Colon (tissue), 2 donors: ENCODE measurements at regions not wholly inside any gene's neighbourhood (a gene's known extent, or its start where the extent isn't known, plus 50 kb on each side); places are given as distances from the start of the nearest gene placed in this dataset.

Experiments
- FAIRE-seq: peaks from 2 replicates; lab custom pipeline; 2012; peaks lifted over from hg19 to GRCh38; lab: Jason Lieb, UNC
- donor health status: control.
- donor health status: control.

DNA sequence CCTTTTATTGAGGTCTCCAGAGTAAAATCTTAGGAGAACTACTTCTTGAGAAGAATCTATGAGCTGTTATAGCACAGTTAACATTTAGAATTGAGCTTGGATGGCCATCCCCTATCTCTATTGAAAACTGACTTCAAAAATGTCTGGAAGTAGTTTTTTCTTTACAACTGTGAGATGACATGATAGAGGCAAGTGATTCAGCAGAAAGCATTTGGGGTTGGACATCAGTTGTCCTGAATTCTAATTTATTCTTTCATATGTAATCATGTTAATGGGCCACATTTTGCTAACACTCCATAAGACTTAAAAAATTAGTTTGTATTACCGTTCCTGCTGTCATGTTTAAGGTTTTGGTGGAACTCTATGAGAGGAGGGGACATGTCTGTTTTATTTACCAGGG is 237.0 kb upstream of the SLC14A2 start:
- FAIRE-seq = no peak

DNA sequence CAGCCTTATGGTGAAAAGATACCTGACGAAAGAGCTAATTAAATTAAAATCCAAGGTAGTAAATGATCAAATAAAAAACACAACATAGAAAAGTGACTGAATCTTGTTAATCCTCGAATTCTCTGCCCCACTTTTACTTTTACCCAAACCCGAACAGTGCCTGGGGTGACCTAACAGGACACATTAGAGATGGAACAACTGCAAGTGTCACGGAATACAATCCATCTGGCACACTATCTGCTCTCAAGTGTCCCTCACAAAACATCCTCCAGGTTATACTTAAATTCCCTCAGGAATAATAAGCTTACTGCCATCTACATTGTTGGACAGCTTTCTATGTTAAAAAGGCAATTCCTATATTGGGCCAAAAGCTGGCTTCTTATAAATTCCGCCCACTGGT is 236.3 kb upstream of the SLC14A2 start:
- FAIRE-seq = no peak

DNA sequence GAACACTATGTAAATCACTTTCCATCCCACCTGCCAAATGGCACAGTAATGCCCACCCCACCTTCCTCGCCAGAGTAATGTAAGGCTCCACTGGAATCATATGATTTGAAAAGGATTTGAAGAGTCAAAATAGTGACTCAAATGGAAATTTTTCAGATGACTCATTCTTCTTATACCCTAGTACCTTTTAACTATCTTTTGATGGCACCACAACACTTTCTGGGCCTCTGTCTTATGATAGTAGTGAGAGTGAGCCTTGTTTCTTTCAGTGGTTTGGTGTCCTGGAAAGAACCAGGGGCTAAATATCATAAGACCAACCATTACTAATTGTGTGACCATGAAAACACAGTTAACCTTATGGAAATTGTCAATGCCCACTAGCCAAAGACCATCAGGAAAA is 235.4 kb upstream of the SLC14A2 start:
- no peak for FAIRE-seq

DNA sequence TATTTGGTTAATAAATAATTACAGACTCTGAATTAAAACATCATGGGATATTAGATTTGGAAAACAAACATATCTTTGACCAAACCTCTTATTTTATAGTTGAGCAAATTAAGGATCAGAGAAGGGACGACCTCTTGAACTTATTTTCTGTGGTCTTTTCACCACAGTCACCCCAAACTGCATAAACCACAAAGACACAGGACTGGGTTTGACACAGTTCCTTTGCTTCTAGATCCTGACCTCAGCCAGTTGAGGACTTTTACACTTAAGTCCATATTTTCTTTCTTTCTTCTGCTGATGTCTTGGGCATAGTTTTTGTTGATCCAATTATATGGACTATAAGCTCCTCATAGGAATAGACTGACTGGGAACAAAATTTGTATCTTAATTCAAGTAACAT is 234.0 kb upstream of the SLC14A2 start:
- no peak for FAIRE-seq

DNA sequence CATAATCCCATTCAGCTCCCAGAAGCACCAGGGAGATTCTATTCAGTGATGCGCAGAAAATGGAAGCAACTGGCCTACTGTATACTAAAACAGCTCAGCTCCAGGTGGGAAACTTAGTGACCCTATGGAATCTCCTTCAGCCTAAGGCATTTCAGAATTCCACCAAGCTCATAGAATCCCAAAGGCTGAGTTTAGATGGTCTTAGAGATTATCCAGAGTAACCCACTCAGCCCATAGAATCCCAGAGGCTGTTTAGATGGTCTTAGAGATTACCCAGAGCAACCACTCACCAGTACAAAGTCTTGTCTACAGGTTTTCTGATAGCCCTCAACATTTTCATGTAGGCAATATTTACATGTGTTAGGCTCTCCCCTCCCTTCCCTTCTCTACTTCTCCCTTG is 232.0 kb upstream of the SLC14A2 start:
- FAIRE-seq = no peak

DNA sequence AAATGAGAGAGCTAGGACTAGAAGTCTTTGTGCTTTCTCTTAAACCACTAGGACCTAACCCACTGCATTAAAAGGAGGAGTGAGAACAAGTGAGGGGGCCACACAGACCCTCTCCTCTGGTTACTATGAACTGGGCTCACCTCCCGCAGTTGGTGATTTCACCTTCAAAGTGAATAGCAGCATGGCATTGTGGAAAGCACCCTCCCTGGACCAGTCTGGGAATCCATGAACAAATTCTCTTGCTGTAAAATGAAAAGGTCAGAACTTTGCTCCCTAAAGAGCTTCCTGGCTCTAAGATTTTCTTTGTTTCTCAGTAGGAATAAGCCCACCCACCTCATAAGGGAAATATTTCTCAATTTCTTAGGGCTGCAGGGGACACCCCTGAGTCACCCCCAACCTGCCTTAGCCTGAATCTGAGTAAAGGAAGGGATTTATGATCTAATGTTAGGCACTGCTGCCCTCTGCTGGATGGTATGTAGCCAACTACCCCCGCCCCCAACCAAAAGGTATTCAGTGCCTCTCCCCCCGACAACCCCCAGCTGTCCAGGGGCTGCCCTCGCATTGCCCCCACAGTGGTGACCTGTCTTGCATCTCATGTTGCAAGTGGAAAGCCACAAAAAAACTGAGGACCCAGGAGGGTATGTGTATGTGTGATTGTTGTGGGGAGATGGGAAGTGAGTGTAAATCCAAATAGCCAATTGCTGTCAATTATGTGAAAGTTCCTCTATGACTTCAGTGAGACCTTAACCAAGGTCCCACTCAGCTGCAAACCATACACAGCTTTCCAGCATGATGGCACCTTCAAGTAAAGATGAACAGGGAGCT is 230.9 kb upstream of the SLC14A2 start:
- no peak for FAIRE-seq

DNA sequence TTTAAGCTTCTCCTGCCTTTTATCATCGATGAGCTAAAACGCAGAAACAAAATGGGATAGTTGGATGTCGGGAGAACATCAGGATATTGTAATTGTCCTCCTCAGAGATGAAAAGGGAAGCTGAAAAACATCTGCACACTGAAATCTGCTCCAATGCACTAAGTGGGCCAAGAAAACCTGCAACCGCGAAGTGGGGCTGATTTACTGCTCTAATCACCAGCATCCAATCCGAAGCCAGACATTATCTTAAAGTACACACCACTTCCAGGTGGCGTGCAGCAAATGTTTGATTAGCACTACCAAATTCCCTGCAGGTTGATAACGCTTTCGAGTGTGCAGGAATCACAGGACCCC is 230.3 kb upstream of the SLC14A2 start:
- FAIRE-seq = no peak

DNA sequence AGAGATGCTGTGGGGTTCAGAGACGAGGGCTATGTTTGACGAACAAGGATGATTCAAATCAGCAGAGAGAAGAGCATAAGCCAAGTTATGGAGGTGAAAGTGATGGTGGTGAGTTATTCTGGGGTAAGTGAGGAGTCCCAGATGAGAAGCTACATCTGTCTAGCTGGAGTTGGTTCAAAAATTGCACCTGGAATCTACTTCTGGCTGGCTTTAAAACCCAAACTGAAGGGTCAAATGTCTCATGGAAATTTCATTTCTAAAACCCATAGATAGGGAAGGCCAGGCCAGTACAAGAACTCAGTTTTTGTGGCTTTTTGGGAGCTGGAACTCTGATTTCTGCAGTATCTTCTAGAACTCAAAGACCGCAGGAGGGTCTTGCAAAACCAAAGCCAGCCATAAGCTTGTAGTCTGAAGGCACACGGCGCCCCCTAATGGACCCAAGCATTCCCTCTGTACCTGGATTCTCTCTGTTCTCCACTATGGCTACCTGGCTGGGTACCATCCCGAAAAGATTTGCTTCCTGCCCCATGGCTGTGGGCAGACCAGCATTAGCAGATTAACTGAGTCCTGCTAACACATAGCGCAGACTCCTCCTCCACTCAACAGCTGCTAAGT is 229.1 kb upstream of the SLC14A2 start:
- no peak for FAIRE-seq

DNA sequence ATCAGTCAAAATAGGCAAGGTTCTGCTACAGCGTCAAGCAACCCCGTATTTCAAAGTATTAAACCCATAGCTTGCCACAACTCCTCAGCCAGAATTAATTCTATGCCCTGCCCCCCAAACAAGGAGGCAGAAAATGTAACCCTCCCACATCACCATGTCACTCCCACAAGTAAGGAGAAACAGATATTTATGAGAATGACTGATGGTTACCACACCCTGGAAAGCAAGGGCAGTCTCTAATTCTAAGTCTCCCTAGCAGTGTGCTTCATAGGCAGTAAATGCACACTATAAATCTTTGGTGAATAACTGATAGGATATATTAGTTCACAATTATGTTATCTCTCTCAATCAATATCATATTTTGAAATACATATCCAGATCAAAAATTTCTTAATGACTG is 228.0 kb upstream of the SLC14A2 start:
- FAIRE-seq = no peak

DNA sequence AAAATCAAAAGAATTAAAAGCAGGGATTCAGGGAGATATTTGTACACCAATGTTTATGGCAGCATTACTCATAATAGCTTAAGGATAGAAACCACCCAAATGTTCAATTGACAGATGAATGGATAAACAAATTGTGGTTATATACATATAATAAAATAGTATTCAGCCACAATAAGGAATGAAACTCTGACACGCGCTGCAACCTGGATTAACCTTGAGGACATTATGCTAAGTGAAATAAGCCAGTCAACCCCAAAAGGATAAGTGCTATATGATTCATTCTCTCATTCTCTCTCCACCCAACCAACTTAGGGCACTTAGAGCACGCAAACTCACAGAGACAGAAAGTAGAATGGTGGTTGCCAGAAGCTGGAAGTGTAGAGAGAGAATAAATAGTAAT is 216.8 kb upstream of the SLC14A2 start:
- no peak for FAIRE-seq

DNA sequence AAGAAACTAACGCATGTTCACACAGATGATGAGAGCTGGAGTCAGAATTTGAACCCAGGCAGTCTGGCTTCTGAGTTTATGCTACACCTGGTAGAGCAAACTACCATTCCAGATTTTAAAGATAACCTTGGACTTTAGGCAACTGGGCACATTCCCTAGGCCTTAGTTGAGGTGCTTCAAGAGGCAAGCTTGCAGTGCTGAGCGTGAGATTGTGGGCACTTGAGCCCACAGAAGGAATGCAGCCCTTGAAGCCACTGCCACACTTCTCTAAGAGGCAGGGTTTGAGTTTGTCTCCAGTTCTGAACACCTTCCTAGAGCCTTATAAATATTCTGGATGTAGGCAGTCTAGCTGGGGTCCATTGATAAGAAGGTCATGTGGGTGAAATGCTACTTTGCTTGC is 216.1 kb upstream of the SLC14A2 start:
- no peak for FAIRE-seq

DNA sequence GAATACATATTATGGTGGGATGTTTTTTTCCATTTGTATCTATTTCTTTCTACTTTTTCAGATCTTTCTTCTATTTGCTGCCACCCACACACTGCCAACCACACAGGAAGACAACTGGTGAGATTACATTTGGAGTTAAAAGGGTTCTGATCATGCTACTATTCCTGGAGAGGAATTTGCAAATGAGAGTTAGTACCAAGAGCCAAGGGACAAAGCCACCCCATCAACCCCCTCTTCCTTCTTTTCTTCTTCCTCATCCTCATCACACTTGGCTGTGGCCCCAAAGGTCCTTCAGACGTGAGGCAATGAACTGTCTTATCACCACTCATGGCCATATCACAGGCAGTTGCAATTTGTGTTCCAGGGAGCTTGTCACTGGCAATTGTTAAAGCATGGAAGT is 215.6 kb upstream of the SLC14A2 start:
- no peak for FAIRE-seq

DNA sequence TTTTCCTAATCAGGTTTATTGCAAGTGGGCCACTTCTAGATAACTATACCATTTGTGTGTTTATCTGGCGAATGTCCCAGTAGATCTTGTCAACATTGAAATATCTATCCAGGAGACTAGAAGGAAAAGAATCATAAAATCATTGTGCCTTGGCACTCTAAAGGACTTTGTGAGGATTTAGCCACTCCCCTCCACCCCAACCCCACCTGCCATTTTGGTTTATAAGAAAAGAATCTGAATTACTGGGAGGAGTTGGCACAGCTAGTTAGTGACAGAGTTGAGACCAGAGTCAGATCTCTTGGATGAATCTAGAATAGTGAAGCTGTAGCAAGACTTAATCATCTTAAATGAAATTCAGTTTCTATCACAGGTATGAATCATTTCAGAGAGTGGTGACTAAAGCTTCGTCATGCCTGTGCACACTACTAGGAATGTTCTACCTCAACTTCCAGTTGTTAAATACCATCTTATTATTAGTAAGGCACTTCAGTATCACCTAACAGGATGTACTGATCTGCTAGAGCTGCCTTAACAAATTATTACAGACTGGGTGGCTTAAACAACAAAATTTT is 212.7 kb upstream of the SLC14A2 start:
- FAIRE-seq = no peak

DNA sequence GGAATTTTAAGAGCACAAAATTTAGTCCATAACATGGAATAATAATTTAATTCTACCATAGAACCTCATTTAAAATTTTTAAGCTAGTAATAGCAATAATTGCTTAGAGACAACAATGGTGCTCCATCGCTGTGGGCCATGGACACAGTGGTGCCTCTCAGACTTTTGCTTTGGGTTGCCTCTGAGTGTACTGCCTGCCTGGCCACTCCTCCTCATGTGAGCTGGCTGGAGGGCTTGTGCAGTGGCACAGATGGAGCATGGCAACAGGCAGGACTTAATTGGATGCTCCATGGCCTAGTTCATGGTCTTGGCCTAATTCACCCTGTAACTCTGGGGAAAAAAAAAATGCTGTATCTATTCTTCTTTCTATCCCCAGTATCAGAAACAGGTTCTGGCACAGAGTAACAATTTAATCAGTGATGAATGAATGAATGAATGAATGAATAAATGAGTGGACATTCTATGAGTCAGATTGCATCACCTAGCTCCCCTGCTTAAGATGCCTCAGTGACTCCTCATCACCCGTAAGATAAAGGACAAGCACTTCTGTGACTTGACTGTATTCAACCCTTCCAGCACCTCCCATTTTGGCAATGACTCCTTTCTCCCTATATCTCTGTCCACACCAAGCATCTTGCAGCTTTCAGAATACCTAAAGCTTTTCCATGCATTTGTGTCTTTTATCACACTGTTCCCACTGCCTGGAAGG is 211.8 kb upstream of the SLC14A2 start:
- no peak for FAIRE-seq

DNA sequence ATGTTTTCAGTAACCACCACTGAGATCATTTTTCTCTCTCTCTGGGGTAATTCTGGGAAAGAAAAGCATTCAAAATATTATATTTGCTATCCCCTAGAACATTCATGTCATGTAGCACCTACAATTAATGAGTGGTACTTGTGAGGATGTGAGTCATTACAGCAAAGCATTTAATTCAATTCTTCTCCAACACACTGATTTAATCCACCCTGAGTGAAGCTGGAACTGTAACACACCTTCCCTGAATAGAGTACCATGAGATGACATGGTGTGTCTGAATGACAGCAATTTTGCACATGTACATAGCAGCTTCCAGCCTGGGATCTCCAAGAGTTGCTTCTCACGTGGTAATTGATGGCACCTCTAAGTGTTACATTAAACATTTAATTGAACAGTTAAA is 207.1 kb upstream of the SLC14A2 start:
- FAIRE-seq = no peak

DNA sequence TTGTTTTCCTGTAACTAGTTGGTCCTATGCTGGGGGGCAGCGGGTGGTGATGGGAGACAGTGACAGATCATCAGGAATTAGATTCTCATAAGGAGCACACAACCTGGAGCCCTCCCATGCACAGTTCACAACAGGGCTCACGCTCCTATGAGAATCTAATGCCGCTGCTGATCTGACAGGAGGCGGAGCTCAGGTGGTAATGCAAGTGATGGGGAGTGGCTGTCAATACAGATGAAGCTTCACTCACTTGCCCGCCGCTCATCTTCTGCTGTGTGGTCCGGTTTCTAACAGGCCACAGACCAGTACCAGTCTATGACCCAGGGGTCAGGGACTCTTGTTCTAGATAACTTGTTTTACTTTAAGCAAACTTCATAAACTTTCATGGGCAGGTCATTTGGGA is 205.3 kb upstream of the SLC14A2 start:
- no peak for FAIRE-seq

DNA sequence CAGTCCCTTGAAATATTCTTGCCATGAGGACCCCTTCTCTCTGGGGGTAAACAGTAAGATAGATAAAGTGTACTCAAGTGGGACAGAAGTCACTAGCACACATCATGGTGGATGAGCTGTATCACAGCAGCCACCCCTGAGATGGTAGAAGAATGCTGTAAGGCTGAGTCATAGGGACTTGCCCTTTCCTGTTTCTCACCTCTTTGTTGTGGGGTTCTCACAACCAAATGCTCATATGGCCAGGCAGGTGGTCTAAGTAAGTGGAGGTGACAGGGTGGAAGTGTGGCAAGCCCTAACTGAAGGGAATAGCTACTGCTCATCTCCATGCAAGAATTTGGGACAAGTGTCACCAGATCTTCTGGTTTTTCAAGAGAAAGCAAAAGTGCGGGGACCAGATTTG is 202.7 kb upstream of the SLC14A2 start:
- FAIRE-seq = no peak

DNA sequence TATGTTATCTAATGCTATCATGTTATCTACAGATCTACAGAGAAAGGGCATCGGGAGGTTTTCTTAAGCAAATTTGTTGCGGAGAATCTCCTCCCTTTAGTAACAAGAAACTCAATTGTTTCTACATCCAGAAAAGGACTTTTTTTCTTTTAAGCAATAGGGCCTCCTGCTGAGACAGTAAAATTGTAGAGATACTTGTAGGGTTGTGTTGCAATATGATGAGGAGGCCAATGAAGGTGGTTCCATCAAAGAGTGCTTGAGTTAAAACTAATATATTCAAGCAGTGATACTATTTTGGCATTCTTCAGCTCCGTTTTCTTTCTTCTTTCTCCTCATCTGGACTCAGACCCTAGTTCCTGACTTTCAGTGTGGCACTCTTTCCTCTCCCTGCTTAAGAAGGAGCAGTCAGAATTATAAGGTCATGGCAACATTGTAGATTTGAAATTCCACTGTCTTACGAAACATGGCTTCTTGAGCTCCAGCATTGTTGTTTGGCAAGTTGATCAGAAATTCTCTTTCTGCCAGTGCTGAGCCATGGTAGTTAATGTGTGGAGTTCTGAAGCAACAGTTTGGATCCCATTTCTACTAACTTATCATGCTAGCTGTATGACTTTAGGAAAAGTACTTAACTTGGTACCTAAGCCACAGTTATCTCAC is 202.0 kb upstream of the SLC14A2 start:
- FAIRE-seq = no peak

DNA sequence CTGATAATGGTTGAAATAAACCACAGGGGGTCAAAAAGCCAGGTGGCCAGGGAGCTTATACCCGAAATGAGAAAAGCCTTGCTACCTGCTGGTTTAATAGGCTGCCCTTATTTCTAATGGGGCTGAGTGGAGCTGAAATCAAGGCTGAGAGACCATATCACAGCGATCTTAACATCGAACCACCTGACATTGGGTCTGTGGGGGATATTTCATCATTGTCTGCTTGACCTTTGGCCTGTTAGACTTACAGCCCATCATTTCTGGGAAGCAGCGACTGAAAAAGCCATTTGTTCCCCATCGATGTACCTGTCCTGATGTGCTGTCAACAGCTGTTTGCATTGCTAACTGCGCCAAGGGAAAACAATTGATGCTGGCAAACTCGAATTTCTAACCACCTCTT is 199.7 kb upstream of the SLC14A2 start:
- FAIRE-seq = no peak

DNA sequence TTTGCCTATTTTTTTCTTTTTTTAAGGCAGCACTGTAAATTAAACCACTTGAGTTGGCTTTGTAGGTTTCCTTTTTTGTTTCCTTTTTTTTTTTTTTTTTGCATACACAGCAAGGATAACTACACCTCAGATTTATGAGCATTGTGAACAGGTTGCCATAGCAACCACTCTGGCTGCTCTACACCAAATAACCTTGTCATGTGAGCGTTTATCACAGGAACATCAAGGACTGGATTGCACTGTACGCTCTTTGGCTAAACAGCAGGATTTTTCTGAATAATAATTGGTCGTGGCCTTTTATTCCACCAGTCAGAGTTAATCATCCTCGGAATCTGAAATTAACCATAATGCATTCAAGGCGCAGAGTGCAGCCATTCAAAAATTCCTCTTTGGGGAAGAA is 199.1 kb upstream of the SLC14A2 start:
- FAIRE-seq = no peak

DNA sequence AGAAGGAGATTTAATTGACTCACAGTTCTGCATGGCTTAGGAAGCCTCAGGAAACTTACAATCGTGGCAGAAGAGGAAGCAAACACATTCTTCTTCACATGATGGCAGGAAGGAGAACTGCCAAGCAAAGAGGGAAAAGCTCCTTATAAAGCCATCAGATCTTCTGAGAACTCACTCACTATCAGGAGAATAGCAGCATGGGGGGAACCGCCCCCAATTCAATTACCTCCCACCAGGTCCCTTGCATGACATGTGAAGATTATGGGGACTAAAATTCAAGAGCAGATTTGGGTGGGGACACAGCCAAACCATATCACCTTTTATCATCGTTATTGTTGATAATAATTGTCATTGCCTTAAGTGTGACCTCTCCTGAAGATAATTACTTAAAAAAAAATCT is 197.9 kb upstream of the SLC14A2 start:
- no peak for FAIRE-seq

DNA sequence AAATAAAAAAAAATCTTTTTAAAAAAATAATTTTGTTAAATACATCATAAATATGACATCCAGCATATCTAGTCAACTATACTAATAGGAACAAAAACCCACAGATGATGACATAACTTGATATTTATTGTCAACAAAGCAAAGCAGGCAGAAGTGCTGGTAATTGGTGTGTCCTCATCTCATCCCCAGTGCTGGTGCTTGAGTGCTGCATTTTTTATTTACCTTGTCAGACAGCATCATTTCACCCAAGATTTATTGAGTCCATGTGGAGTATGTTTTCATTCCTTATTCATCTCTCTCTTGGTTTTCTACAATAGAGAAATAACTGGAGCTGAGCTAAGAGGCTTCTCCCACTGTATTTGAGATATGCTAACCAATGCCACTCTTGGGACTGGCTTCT is 191.6 kb upstream of the SLC14A2 start:
- no peak for FAIRE-seq

DNA sequence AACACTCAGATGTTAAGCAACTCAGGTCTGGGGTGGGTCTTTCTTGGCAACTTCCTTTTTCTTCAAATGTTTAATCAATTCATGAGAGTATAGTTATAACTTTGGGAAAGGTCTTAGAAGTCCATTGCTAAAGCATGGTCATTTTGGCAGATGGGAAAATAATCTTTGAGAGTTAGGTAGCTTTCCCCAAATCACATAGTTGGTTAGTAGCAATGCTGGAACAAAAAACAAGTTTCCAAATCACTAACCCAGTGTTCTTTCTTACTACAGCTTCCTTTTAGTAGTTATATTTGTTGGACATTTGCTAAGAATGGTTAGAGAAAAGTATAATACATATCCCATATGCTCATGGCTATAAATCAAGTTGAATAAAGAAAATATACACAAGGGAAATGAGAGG is 185.2 kb upstream of the SLC14A2 start:
- no peak for FAIRE-seq
